ENCODE measurements at regions not wholly inside any gene's neighbourhood (a gene's known extent, or its start where the extent isn't known, plus 50 kb on each side); places are given as distances from the start of the nearest gene placed in this dataset.

DNA sequence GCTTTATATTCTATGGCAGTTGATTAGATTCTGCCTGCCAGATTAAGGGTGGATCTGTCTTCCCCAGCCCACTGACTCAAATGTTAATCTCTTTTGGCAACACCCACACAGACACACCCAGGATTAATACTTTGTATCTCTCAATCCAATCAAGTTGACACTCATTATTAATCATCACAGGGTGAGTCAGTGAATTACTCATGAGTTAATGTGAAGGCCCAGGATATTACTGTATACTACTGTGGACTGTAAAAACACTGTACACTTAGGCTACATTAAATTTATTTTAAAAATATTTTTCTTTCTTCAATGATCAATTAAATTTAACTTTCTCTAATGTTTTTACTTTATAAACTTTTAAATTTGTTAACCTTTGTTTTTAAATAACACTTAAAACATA lies 87.7 kb downstream of the NAP1L3 start:
- TF ChIP-seq, protein P1, sequence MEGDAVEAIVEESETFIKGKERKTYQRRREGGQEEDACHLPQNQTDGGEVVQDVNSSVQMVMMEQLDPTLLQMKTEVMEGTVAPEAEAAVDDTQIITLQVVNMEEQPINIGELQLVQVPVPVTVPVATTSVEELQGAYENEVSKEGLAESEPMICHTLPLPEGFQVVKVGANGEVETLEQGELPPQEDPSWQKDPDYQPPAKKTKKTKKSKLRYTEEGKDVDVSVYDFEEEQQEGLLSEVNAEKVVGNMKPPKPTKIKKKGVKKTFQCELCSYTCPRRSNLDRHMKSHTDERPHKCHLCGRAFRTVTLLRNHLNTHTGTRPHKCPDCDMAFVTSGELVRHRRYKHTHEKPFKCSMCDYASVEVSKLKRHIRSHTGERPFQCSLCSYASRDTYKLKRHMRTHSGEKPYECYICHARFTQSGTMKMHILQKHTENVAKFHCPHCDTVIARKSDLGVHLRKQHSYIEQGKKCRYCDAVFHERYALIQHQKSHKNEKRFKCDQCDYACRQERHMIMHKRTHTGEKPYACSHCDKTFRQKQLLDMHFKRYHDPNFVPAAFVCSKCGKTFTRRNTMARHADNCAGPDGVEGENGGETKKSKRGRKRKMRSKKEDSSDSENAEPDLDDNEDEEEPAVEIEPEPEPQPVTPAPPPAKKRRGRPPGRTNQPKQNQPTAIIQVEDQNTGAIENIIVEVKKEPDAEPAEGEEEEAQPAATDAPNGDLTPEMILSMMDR (IDR thresholded peaks at IDR 0.05) = no peak
- no peak for TF ChIP-seq POLR2A (IDR thresholded peaks at IDR 0.05)

Measured in right lobe of liver (tissue), 4 donors.